Endothelial cell of umbilical vein (primary cell): ENCODE measurements at regions not wholly inside any gene's neighbourhood (a gene's known extent, or its start where the extent isn't known, plus 50 kb on each side); places are given as distances from the start of the nearest gene placed in this dataset.

Experiments
- BruUV-seq: library from RNA; stranded (reverse); fragments of 400-500 nt; replicated peaks from 2 replicates; lab custom pipeline; 2021; lab: Mats Ljungman, UMichigan
- CTCF ChIA-PET: fragments of 300-600, 350-600 bp; sonication (Branson Sonifier 250); formaldehyde crosslinking; loops from one replicate; lab custom pipeline; 2021; ENCODE audit warnings: antibody characterized with exemption, inconsistent platforms; lab: Charles Lee
- POLR2A ChIA-PET: fragments of 300-600, 350-600 bp; sonication (Branson Sonifier 250); formaldehyde crosslinking; loops from one replicate; lab custom pipeline; 2021; ENCODE audit warnings: antibody characterized with exemption, inconsistent platforms; lab: Charles Lee
- DNase-seq: peaks from one replicate; pipeline ENCODE4 v3.0.0-alpha.2; 2011; ENCODE audit warnings: low read depth, low spot score
- FAIRE-seq: peaks from 2 replicates; lab custom pipeline; 2011; peaks lifted over from hg19 to GRCh38; lab: Jason Lieb, UNC
- H2AFZ ChIP-seq: 2 replicates; pipeline ENCODE4 v1.6.0; 2012; ENCODE audit warnings: low read depth, low read length, control low read depth, inconsistent platforms
- H3K27ac ChIP-seq: 2 replicates; pipeline ENCODE4 v1.5.1; 2011; ENCODE audit warnings: low read depth, mild to moderate bottlenecking, control low read depth, low read length, moderate library complexity; ENCODE audit not compliant: insufficient read depth
- H3K27me3 ChIP-seq, 2 experiments: 2 replicates each; pipeline versions ENCODE4 v1.6.0 to v1.6.1; 2011; ENCODE audit warnings: low read length in 2 of 2, mixed read lengths in 1 of 2; ENCODE audit not compliant: control insufficient read depth in 2 of 2, insufficient read depth in 2 of 2
- H3K36me3 ChIP-seq, 2 experiments: 2 replicates in 1 of 2; 3 replicates in 1 of 2; pipeline ENCODE4 v1.5.1; 2011; ENCODE audit warnings: low read length in 2 of 2, mild to moderate bottlenecking in 1 of 2, moderate library complexity in 1 of 2; ENCODE audit not compliant: control insufficient read depth in 2 of 2, insufficient read depth in 2 of 2; ENCODE audit errors: extremely low read depth in 1 of 2
- H3K4me1 ChIP-seq: 3 replicates; pipeline ENCODE4 v1.5.1; 2011; ENCODE audit warnings: mild to moderate bottlenecking, low read length; ENCODE audit not compliant: control insufficient read depth, insufficient read depth; ENCODE audit errors: extremely low read depth
- H3K4me2 ChIP-seq: 2 replicates; pipeline ENCODE4 v1.6.1; 2011; ENCODE audit warnings: low read length, control low read depth, mixed read lengths; ENCODE audit not compliant: insufficient read depth
- H3K4me3 ChIP-seq, 3 experiments: fragments of 200-600 bp in 1 of 3; sonication (generic), shearing (Covaris generic) in 1 of 3; replicated peaks in 1 of 3; 2 replicates each; pipeline ENCODE4 v1.5.1; 2011 to 2016; ENCODE audit warnings: control low read depth in 3 of 3, low read length in 3 of 3, mild to moderate bottlenecking in 2 of 3, inconsistent platforms in 1 of 3, low read depth in 1 of 3, moderate library complexity in 1 of 3; ENCODE audit not compliant: insufficient read depth in 1 of 3
- H3K79me2 ChIP-seq: 2 replicates; pipeline ENCODE4 v1.6.0; 2012; ENCODE audit warnings: low read length, inconsistent platforms; ENCODE audit not compliant: control insufficient read depth, insufficient read depth
- H3K9ac ChIP-seq: replicated peaks from 2 replicates; pipeline ENCODE3; 2011; ENCODE audit warnings: low read length, control low read depth; ENCODE audit not compliant: insufficient read depth; ENCODE audit errors: extremely low read depth
- H3K9me1 ChIP-seq: replicated peaks from 3 replicates; pipeline ENCODE4 v1.6.0; 2011; ENCODE audit warnings: mild to moderate bottlenecking, low read length; ENCODE audit not compliant: control insufficient read depth, insufficient read depth; ENCODE audit errors: extremely low read depth
- H3K9me3 ChIP-seq: replicated peaks from 2 replicates; pipeline ENCODE4 v1.5.1; 2012; ENCODE audit warnings: low read length, inconsistent platforms; ENCODE audit not compliant: control insufficient read depth, insufficient read depth
- H4K20me1 ChIP-seq: replicated peaks from 2 replicates; pipeline ENCODE3; 2011; ENCODE audit warnings: mild to moderate bottlenecking, low read length; ENCODE audit not compliant: control insufficient read depth, insufficient read depth; ENCODE audit errors: extremely low read depth
- EZH2 ChIP-seq: IDR thresholded peaks from 2 replicates; pipeline ENCODE4 v1.6.1; 2012; ENCODE audit warnings: borderline replicate concordance, low read depth, mild to moderate bottlenecking, moderate library complexity, low read length, inconsistent platforms; ENCODE audit not compliant: severe bottlenecking
- FOS ChIP-seq: IDR thresholded peaks from 2 replicates; pipeline ENCODE4 v1.6.1; 2011; ENCODE audit warnings: mild to moderate bottlenecking, low read length, moderate library complexity, borderline replicate concordance; ENCODE audit not compliant: insufficient read depth
- GATA2 ChIP-seq: IDR thresholded peaks from 2 replicates; pipeline ENCODE4 v1.7.0; 2011; ENCODE audit warnings: low read depth, mild to moderate bottlenecking, moderate library complexity, mixed read lengths, low read length; ENCODE audit not compliant: insufficient read length, insufficient read depth
- JUN ChIP-seq: IDR thresholded peaks from 2 replicates; pipeline ENCODE4 v1.6.1; 2011; ENCODE audit warnings: borderline replicate concordance, low read depth; ENCODE audit not compliant: insufficient read length, insufficient read depth
- MYC ChIP-seq: IDR thresholded peaks from one replicate; pipeline ENCODE4 v1.6.1; 2011; ENCODE audit warnings: mild to moderate bottlenecking, low read depth, low read length
- POLR2A ChIP-seq: IDR thresholded peaks from 2 replicates; pipeline ENCODE4 v1.6.1; 2012; ENCODE audit warnings: low read depth, mild to moderate bottlenecking, control low read depth, low read length
- POLR2AphosphoS5 ChIP-seq: IDR thresholded peaks from 2 replicates; pipeline ENCODE4 v1.6.1; 2012; ENCODE audit warnings: low read depth, mild to moderate bottlenecking, control low read depth, low read length, moderate library complexity; ENCODE audit not compliant: insufficient read depth
- dilution Hi-C: fragments of 300-500 bp; cut with MboI; formaldehyde crosslinking; loops from one replicate; pipeline ENCODE4 v1.15.0; 2019; ENCODE audit warnings: low sequenced_read_pairs; ENCODE audit not compliant: extremely low pct_ligation_motif_present
- intact Hi-C: fragments of 100-400 bp; cut with micrococcal nuclease; formaldehyde crosslinking; loops from one replicate; pipeline ENCODE4 v1.10.0; 2022
- TF ChIP-seq, protein P1 (sequence below): IDR thresholded peaks from 2 replicates; pipeline ENCODE4 v1.6.1; 2011; ENCODE audit not compliant: insufficient read depth, insufficient read length
- TF ChIP-seq, protein P2 (sequence below), 2 donors: IDR thresholded peaks; 1 replicate in 1 of 2; 2 replicates in 1 of 2; pipeline ENCODE4 v1.5.1; 2011; ENCODE audit warnings: low read length in 2 of 2, mild to moderate bottlenecking in 2 of 2, moderate library complexity in 2 of 2, control low read depth in 1 of 2, inconsistent platforms in 1 of 2, low read depth in 1 of 2; ENCODE audit not compliant: insufficient read depth in 1 of 2; ENCODE audit errors: extremely low read depth in 1 of 2

DNA sequence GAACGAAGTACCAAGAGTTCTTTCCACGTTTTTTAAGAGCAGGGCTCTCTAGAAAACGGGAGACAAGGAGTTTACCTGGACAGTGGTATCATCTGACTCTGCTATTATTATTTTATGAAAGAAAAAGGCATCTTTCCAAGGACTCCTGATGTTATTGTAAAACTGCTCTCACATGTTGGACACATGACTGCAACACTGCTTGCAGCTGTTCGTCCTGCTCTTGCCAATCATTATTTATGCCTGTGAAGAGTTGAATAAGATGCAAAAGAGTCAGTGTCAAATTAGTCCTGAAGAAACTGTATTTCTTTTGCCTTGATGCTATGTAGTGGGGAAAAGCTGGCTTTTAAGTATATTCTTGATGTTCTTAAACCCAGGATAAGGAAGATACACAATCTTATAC is 284.5 kb upstream of the PTGER4 start:
- Histone ChIP-seq H3K9ac (no peak overlapping the region), H3K27ac (no peak overlapping the region), H3K27me3 (no peaks in the 10 kb centered on the region), H2AFZ (no peak overlapping the region), H3K36me3 (no peaks in the 10 kb centered on the region), H3K4me3 (no peak overlapping the region), H3K79me2 (no peaks in the 10 kb centered on the region), H3K9me1 (no peaks in the 10 kb centered on the region), H4K20me1 (no peaks in the 10 kb centered on the region), H3K4me1 (peaks cover 3% of the 10 kb centered on the region), H3K9me3 (no peaks in the 10 kb centered on the region), H3K4me2 (no peak overlapping the region)
- no peak for FAIRE-seq
- TF ChIP-seq, protein P1, sequence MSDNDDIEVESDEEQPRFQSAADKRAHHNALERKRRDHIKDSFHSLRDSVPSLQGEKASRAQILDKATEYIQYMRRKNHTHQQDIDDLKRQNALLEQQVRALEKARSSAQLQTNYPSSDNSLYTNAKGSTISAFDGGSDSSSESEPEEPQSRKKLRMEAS: no peak
- TF ChIP-seq POLR2AphosphoS5 (no peak), POLR2A (no peak), JUN (no peak), MYC (no peak), FOS (no peak), EZH2 (no peak), GATA2 (no peak)
- TF ChIP-seq, protein P2, sequence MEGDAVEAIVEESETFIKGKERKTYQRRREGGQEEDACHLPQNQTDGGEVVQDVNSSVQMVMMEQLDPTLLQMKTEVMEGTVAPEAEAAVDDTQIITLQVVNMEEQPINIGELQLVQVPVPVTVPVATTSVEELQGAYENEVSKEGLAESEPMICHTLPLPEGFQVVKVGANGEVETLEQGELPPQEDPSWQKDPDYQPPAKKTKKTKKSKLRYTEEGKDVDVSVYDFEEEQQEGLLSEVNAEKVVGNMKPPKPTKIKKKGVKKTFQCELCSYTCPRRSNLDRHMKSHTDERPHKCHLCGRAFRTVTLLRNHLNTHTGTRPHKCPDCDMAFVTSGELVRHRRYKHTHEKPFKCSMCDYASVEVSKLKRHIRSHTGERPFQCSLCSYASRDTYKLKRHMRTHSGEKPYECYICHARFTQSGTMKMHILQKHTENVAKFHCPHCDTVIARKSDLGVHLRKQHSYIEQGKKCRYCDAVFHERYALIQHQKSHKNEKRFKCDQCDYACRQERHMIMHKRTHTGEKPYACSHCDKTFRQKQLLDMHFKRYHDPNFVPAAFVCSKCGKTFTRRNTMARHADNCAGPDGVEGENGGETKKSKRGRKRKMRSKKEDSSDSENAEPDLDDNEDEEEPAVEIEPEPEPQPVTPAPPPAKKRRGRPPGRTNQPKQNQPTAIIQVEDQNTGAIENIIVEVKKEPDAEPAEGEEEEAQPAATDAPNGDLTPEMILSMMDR (IDR thresholded peaks at IDR 0.05; ENCODE audit: extremely low read depth in 1 of 2, insufficient read depth in 1 of 2, low read depth in 1 of 2, low read length in 2 of 2): no peak
- BruUV-seq: no TSS peak
- dilution Hi-C loops (no loop called here), intact Hi-C loops (no loop called here)
- ChIA-PET POLR2A (no interaction called here), CTCF (interaction anchor here (0.6 kb wide), 1 partner anchor 577 kb away, joined by 3 read pairs; no protein-coding TSS in a partner anchor)
- no peak for DNase-seq
